GM12865 (cell line): ENCODE measurements at regions not wholly inside any gene's neighbourhood (a gene's known extent, or its start where the extent isn't known, plus 50 kb on each side); places are given as distances from the start of the nearest gene placed in this dataset.

Experiments used
- DNase-seq: peaks from one replicate; pipeline ENCODE4 v3.0.0; 2010; ENCODE audit warnings: low read depth
- H3K4me3 ChIP-seq: 2 replicates; pipeline ENCODE4 v1.5.1; 2011; ENCODE audit warnings: mild to moderate bottlenecking, low read depth, low read length, control low read depth
- TF ChIP-seq, protein P1 (sequence below): IDR thresholded peaks from 2 replicates; pipeline ENCODE4 v1.5.1; 2011; ENCODE audit warnings: low read length, control low read depth, low read depth, inconsistent platforms; ENCODE audit not compliant: insufficient read depth; ENCODE audit errors: missing control alignments

DNA sequence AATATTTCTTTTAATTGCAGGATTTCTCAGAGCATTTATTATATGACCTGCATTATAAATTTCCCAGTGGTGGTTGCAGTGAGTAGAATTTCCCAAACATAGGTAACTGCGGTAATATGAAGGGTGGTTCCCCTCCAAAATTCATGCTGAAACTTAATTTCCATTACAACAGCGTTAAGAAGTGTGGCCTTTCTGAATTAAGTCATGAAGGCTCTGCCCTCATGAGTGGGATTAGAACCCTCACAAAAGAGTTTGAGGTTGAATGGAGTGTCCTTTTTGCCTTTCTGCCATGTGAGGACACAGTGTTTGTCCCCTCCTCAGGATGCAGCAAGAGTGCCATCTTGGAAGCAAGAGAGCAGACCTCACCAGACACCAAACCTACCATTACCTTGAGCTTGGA lies 233.6 kb downstream of the KTN1 start:
- TF ChIP-seq, protein P1, sequence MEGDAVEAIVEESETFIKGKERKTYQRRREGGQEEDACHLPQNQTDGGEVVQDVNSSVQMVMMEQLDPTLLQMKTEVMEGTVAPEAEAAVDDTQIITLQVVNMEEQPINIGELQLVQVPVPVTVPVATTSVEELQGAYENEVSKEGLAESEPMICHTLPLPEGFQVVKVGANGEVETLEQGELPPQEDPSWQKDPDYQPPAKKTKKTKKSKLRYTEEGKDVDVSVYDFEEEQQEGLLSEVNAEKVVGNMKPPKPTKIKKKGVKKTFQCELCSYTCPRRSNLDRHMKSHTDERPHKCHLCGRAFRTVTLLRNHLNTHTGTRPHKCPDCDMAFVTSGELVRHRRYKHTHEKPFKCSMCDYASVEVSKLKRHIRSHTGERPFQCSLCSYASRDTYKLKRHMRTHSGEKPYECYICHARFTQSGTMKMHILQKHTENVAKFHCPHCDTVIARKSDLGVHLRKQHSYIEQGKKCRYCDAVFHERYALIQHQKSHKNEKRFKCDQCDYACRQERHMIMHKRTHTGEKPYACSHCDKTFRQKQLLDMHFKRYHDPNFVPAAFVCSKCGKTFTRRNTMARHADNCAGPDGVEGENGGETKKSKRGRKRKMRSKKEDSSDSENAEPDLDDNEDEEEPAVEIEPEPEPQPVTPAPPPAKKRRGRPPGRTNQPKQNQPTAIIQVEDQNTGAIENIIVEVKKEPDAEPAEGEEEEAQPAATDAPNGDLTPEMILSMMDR = no peak
- H3K4me3 ChIP-seq = no peak overlapping the region
- no peak for DNase-seq

DNA sequence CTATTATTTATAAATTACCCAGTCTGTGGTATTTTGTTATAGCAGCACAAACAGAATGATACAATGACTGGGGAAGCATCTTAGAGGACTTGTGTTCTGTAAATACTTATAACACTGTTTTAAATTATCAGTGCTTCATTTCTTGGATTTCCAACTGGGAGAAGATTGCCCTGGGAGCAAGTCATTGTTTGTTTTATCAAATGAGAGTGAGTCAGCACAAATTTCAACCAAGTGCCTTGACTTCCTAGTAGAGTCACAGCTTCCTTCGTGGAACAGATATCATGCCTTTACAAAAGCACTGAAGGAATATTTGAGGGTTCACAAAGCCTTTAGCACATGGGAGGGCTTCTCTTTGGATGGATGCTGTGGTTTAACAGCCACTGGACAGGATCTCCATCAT lies 234.1 kb downstream of the KTN1 start:
- DNase-seq = no peak
- H3K4me3 ChIP-seq = no peak overlapping the region
- TF ChIP-seq, protein P1 = no peak

DNA sequence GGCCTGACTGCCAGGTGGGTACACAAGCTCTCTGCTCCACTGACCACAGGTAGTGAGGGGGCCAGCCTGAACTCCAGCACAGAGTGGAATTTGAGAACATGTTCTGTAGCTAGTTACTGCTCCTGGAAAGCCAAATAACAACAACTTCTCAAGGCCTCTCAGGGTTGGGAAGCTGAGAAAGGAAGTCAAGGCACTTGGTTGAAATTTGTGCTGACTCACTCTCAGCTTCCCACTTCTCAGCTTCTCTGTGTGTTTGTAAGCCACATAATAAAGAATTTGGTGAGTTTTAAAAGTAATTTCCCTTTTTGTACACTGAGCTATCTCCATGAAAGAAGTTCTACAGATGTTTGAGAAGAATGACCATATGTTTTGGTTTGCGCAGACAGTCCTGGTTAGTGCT lies 234.9 kb downstream of the KTN1 start:
- DNase-seq = no peak
- TF ChIP-seq, protein P1 = no peak
- H3K4me3 ChIP-seq = no peak overlapping the region

DNA sequence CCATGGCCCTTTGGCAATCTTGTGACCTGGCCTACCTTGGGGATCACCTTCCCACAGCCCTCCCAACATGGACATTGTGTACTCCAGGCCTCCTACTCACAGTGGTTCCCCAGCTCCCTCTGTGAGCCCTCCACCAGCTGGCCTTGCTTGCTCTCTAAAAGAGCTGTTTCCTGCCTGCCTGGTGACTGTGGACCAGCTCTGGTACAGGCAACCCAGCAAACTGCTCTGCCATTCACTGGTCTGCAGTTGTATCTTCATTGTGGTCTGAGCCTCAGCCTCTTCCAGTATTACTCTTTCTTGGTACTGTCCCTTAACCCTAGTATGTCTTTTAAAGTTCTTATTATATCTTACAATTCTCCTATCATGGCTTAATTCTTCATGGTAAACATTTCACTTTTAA lies 236.2 kb downstream of the KTN1 start:
- TF ChIP-seq, protein P1 = no peak
- H3K4me3 ChIP-seq = no peak overlapping the region
- DNase-seq = peak; percentile 8

DNA sequence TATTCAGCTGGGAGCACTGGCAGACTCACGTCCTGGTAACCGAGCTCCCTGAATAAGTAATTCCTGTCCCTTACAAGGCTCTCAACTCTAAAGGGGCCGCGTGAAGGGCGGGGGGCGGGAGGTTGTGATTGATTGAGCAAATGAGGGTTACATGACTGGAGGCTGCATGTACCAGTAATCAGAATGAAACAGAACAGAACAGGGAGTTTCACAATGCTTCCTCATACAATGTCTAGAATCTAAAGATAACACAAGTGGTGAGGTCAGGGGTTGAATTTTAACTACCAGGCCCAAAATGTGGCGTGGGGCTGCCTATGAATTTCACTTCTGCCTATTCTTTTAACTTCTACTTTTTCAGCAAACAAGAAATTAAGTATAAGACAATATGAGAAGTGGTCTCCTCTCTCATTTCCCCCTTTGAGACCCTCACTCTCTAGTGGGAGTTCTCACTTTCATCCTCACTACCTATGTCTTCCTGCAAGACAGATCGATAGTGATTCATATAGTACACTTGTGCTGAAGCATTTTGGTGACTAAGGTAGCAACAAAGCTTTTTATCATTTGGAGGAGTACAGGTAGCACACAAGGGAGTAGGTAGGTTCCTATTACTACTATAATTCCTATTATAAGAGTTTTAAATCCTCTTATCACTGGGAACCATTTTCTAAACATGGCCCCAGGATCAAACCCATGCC lies 239.8 kb downstream of the KTN1 start:
- TF ChIP-seq, protein P1 = no peak
- peak; percentile 58 for DNase-seq
- H3K4me3 ChIP-seq = no peak overlapping the region

DNA sequence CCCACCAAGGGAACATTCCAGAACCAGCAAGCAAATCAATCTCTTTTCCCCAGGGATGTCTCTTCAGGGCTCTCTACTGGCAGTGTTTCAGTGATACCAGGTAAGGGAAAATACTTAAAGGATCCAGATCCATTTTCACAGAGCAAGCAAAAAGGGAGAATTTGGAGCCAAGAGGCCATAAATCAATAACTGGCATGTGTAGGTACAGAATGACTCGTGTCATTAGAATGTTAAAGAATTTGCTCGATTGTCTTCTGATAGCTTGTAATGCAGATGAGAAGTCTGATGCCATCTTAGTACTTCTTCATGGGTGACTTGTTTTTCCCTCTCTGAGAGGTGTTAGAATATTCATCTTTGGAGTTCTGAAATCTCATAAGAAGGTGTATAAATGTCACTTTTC lies 242.9 kb downstream of the KTN1 start:
- no peak overlapping the region for H3K4me3 ChIP-seq
- DNase-seq = no peak
- TF ChIP-seq, protein P1 = no peak

DNA sequence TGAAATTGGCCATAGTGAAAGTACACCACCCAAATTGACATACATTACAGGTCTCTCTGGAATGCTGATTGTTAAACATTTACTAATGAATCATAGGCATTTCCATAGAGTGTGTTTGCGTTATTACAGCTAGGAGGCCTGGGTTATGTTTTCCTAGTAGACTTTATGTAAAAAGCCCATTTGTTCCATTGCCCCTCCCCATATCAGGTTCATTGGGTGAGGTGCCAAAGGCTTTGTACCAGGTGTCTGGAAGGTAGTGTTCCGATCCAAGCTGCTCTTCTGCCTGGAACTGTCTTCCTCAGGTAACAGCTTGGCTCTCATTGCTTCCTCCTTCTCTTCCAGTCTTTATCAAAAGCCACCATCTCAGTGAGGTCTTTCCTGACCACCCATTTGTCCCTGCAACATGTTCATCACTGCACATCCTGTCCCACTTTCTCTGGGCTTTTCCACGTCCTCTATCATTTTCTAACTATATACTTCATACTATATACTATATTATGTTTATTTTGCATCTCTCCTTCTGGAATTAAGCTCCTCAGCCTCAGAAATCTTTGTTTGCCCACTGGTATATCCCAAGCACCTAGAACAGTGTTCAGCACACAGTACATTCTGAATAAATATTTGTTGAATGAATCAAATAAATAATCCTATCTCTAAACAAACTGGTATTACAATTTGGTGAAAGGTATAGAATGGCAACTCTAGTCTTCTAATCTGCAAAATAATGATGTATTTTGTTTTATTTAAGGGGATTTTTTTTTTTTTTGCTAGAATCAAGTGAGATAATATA lies 252.3 kb downstream of the KTN1 start:
- H3K4me3 ChIP-seq = no peak overlapping the region
- TF ChIP-seq, protein P1 = no peak
- DNase-seq = no peak
